ENCODE measurements at regions not wholly inside any gene's neighbourhood (a gene's known extent, or its start where the extent isn't known, plus 50 kb on each side); places are given as distances from the start of the nearest gene placed in this dataset.

- TF ChIP-seq CTCF (conservative IDR thresholded peaks at IDR 0.05; ENCODE audit: low read depth, low read length): no peak
- TF ChIP-seq SMC3 (IDR thresholded peaks at IDR 0.05; ENCODE audit: low read depth, low read length): no peak
- TF ChIP-seq USF2 (IDR thresholded peaks at IDR 0.05; ENCODE audit: low read depth, low read length): peak; percentile 27; the same call in 1 of the 2 replicates
- no peak for TF ChIP-seq BHLHE40 (IDR thresholded peaks at IDR 0.05; ENCODE audit: low read depth, low read length)
These were observed 142.9 kb upstream of the OLIG3 start for GRCh38 chr6:137637121-137637520.
